ENCODE measurements at regions not wholly inside any gene's neighbourhood (a gene's known extent, or its start where the extent isn't known, plus 50 kb on each side); places are given as distances from the start of the nearest gene placed in this dataset.

- TF ChIP-seq CBFA2T2 (conservative IDR thresholded peaks at IDR 0.05) = no peak
- TF ChIP-seq PURB (CRISPR knock-in tag; IDR thresholded peaks at IDR 0.05; ENCODE audit: low read depth) = no peak
- no peak for TF ChIP-seq ZNF431 (CRISPR knock-in tag; IDR thresholded peaks at IDR 0.05)
- no peak for TF ChIP-seq POLR2G (IDR thresholded peaks at IDR 0.05; ENCODE audit: low read depth, low read length)
- no peak for TF ChIP-seq CREB3 (tag; conservative IDR thresholded peaks at IDR 0.05; ENCODE audit: low read depth)
- no peak for TF ChIP-seq MTA3 (IDR thresholded peaks at IDR 0.05; ENCODE audit: borderline replicate concordance)
- peak; percentile 72 for TF ChIP-seq SMC3 (conservative IDR thresholded peaks at IDR 0.05; ENCODE audit: insufficient read depth, low read depth, low read length)
- no peak for TF ChIP-seq HMG20B (CRISPR knock-in tag; IDR thresholded peaks at IDR 0.05)
- TF ChIP-seq ZFPM2 (CRISPR knock-in tag; IDR thresholded peaks at IDR 0.05) = no peak
- no peak for TF ChIP-seq RBFOX2 (IDR thresholded peaks at IDR 0.05; ENCODE audit: low read depth, low read length)
Observed at GRCh38 chr11:15819679-15820286, 536.6 kb downstream of the SOX6 start (continued).

GRCh38 chr11:15821451-15821850 is 534.9 kb downstream of the SOX6 start:
- Histone ChIP-seq H3K4me3 (no peak overlapping the region), H3K4me1 (replicated peaks in 1 of 2; ENCODE audit: control insufficient read depth in 2 of 2, insufficient read depth in 2 of 2, low read length in 2 of 2) (no peaks in the 10 kb centered on the region), H3K27ac (ENCODE audit: extremely low read depth, low read depth, low read length) (no peak overlapping the region), H3K9me3 (replicated peaks; ENCODE audit: control insufficient read depth, insufficient read depth, low read depth, low read length) (no peaks in the 10 kb centered on the region), H3K27me3 (ENCODE audit: control insufficient read depth in 2 of 2, insufficient read depth in 2 of 2, low read length in 2 of 2) (peaks cover 4 to 5% of the 10 kb centered on the region in 2 experiments; a peak in 2 of 5 replicates), H3K4me2 (ENCODE audit: insufficient read depth, low read length) (no peak overlapping the region), H2AFZ (ENCODE audit: low read depth, low read length) (no peak overlapping the region), H3K36me3 (ENCODE audit: control insufficient read depth, insufficient read depth, low read length) (no peaks in the 10 kb centered on the region), H3K79me2 (ENCODE audit: control insufficient read depth, insufficient read depth, low read length) (no peaks in the 10 kb centered on the region), H4K20me1 (replicated peaks; ENCODE audit: control insufficient read depth, insufficient read depth, low read length) (no peaks in the 10 kb centered on the region), H3K9ac (ENCODE audit: insufficient read depth in 1 of 2, low read depth in 2 of 2, low read length in 2 of 2) (no peak overlapping the region), H3K9me1 (ENCODE audit: control insufficient read depth, insufficient read depth, low read length) (no peaks in the 10 kb centered on the region)
- FAIRE-seq = no peak
- ChIA-PET POLR2A (interaction anchor here (0.7 to 1.1 kb wide), 2 partner anchors 8 to 83 kb away, joined by 3 to 4 read pairs; no protein-coding TSS in a partner anchor), CTCF (ENCODE audit: low intra/inter-chr PET ratio) (no interaction called here)
- in situ Hi-C loops (cut with MboI) = no loop called here
- intact Hi-C loops (cut with micrococcal nuclease) = loop anchor here (2.0 kb wide), 1 partner anchor 495 kb away; no protein-coding TSS in a partner anchor
- no peak for DNase-seq (ENCODE audit: extremely low read depth in 1 of 4, low spot score in 3 of 4)
- no peak for ATAC-seq
- TF ChIP-seq CBX2 (IDR thresholded peaks at IDR 0.05; ENCODE audit: insufficient read depth, low read length, poor library complexity, severe bottlenecking) = no peak
- TF ChIP-seq ELF2 (CRISPR knock-in tag; IDR thresholded peaks at IDR 0.05) = no peak
- BruUV-seq (replicated peaks) = no TSS peak
